ENCODE measurements at regions not wholly inside any gene's neighbourhood (a gene's known extent, or its start where the extent isn't known, plus 50 kb on each side); places are given as distances from the start of the nearest gene placed in this dataset.

- Histone ChIP-seq H2BK15ac (ENCODE audit: low read depth, low read length) (no peak overlapping the region), H3K79me2 (ENCODE audit: insufficient read depth, low read length) (no peaks in the 10 kb centered on the region), H3K27me3 (ENCODE audit: insufficient read depth, low read length) (no peaks in the 10 kb centered on the region; the same call in 1 of the 2 replicates), H3T11ph (ENCODE audit: low read length) (no peak overlapping the region), H2BK20ac (ENCODE audit: low read depth, low read length, poor library complexity, severe bottlenecking) (no peak overlapping the region), H4K8ac (replicated peaks; ENCODE audit: insufficient read length, low read depth, low read length) (no peak overlapping the region), H3K4me2 (ENCODE audit: insufficient read depth, insufficient read length, low read length) (no peak overlapping the region), H4K20me1 (ENCODE audit: control insufficient read depth, insufficient read depth, insufficient read length) (no peaks in the 10 kb centered on the region), H2BK5ac (ENCODE audit: insufficient read length, low read length) (no peak overlapping the region), H3K23ac (ENCODE audit: insufficient read length, low read depth, low read length) (no peak overlapping the region), H3K27ac (ENCODE audit: insufficient read length, low read depth, low read length) (no peak overlapping the region), H3K9me3 (ENCODE audit: control insufficient read depth, low read depth, low read length) (no peaks in the 10 kb centered on the region), H2AFZ (ENCODE audit: low read length) (no peak overlapping the region), H3K4ac (ENCODE audit: low read depth, low read length) (no peak overlapping the region), H2BK12ac (ENCODE audit: insufficient read length, low read depth, low read length) (no peak overlapping the region), H4K5ac (ENCODE audit: insufficient read length, low read depth, low read length) (no peak overlapping the region), H3K56ac (ENCODE audit: insufficient read length, low read depth, low read length) (no peak overlapping the region), H2BK120ac (ENCODE audit: low read depth, low read length, poor library complexity, severe bottlenecking) (no peak overlapping the region), H3K4me1 (ENCODE audit: insufficient read depth, low read length) (peaks cover 5% of the 10 kb centered on the region; the same call in 1 of the 2 replicates), H2AK5ac (ENCODE audit: insufficient read length, low read length) (no peak overlapping the region), H3K23me2 (ENCODE audit: insufficient read length, low read depth, low read length, poor library complexity, severe bottlenecking) (no peaks in the 10 kb centered on the region), H3K18ac (ENCODE audit: insufficient read length, low read depth, low read length) (no peak overlapping the region), H4K91ac (ENCODE audit: insufficient read length, low read depth, low read length) (no peak overlapping the region), H3K79me1 (ENCODE audit: insufficient read depth, low read depth, low read length, poor library complexity, severe bottlenecking) (no peaks in the 10 kb centered on the region), H3K9ac (ENCODE audit: extremely low read depth, insufficient read length, low read length) (no peak overlapping the region), H3K14ac (ENCODE audit: insufficient read depth, low read length) (no peak overlapping the region)
- no CpG with 5 or more reads among the region's 7 CpGs for WGBS (ENCODE audit: extremely low coverage, insufficient read length, low lambda C conversion rate)
- Mint-ChIP-seq H3K27ac (peak overlapping the region in 1 of 3 experiments; percentile 1; a peak in 1 of 7 replicates), H3K36me3 (ENCODE audit: insufficient read depth in 1 of 3, low read depth in 3 of 3) (no peaks in the 10 kb centered on the region; a peak in 1 of 7 replicates), H3K4me1 (peaks cover 19 to 21% of the 10 kb centered on the region in 2 experiments), H3K27me3 (ENCODE audit: low read depth) (peaks cover 15% of the 10 kb centered on the region), H3K4me3 (no peak overlapping the region), H3K9me3 (no peaks in the 10 kb centered on the region; a peak in 1 of 5 replicates)
- TF ChIP-seq CTCF (conservative IDR thresholded peaks at IDR 0.05) = no peak
- DNase-seq = peak; percentile 60
Measured at GRCh38 chr15:79197285-79197684, 85.2 kb upstream of the ANKRD34C start.
